Endothelial cell of umbilical vein (primary cell): ENCODE measurements at regions not wholly inside any gene's neighbourhood (a gene's known extent, or its start where the extent isn't known, plus 50 kb on each side); places are given as distances from the start of the nearest gene placed in this dataset.

Experiments
- BruUV-seq: library from RNA; stranded (reverse); fragments of 400-500 nt; replicated peaks from 2 replicates; lab custom pipeline; 2021; lab: Mats Ljungman, UMichigan
- CTCF ChIA-PET: fragments of 300-600, 350-600 bp; sonication (Branson Sonifier 250); formaldehyde crosslinking; loops from one replicate; lab custom pipeline; 2021; ENCODE audit warnings: antibody characterized with exemption, inconsistent platforms; lab: Charles Lee
- POLR2A ChIA-PET: fragments of 300-600, 350-600 bp; sonication (Branson Sonifier 250); formaldehyde crosslinking; loops from one replicate; lab custom pipeline; 2021; ENCODE audit warnings: antibody characterized with exemption, inconsistent platforms; lab: Charles Lee
- DNase-seq: peaks from one replicate; pipeline ENCODE4 v3.0.0-alpha.2; 2011; ENCODE audit warnings: low read depth, low spot score
- FAIRE-seq: peaks from 2 replicates; lab custom pipeline; 2011; peaks lifted over from hg19 to GRCh38; lab: Jason Lieb, UNC
- H2AFZ ChIP-seq: 2 replicates; pipeline ENCODE4 v1.6.0; 2012; ENCODE audit warnings: low read depth, low read length, control low read depth, inconsistent platforms
- H3K27ac ChIP-seq: 2 replicates; pipeline ENCODE4 v1.5.1; 2011; ENCODE audit warnings: low read depth, mild to moderate bottlenecking, control low read depth, low read length, moderate library complexity; ENCODE audit not compliant: insufficient read depth
- H3K27me3 ChIP-seq, 2 experiments: 2 replicates each; pipeline versions ENCODE4 v1.6.0 to v1.6.1; 2011; ENCODE audit warnings: low read length in 2 of 2, mixed read lengths in 1 of 2; ENCODE audit not compliant: control insufficient read depth in 2 of 2, insufficient read depth in 2 of 2
- H3K36me3 ChIP-seq, 2 experiments: 2 replicates in 1 of 2; 3 replicates in 1 of 2; pipeline ENCODE4 v1.5.1; 2011; ENCODE audit warnings: low read length in 2 of 2, mild to moderate bottlenecking in 1 of 2, moderate library complexity in 1 of 2; ENCODE audit not compliant: control insufficient read depth in 2 of 2, insufficient read depth in 2 of 2; ENCODE audit errors: extremely low read depth in 1 of 2
- H3K4me1 ChIP-seq: 3 replicates; pipeline ENCODE4 v1.5.1; 2011; ENCODE audit warnings: mild to moderate bottlenecking, low read length; ENCODE audit not compliant: control insufficient read depth, insufficient read depth; ENCODE audit errors: extremely low read depth
- H3K4me2 ChIP-seq: 2 replicates; pipeline ENCODE4 v1.6.1; 2011; ENCODE audit warnings: low read length, control low read depth, mixed read lengths; ENCODE audit not compliant: insufficient read depth
- H3K4me3 ChIP-seq, 3 experiments: fragments of 200-600 bp in 1 of 3; sonication (generic), shearing (Covaris generic) in 1 of 3; replicated peaks in 1 of 3; 2 replicates each; pipeline ENCODE4 v1.5.1; 2011 to 2016; ENCODE audit warnings: control low read depth in 3 of 3, low read length in 3 of 3, mild to moderate bottlenecking in 2 of 3, inconsistent platforms in 1 of 3, low read depth in 1 of 3, moderate library complexity in 1 of 3; ENCODE audit not compliant: insufficient read depth in 1 of 3
- H3K79me2 ChIP-seq: 2 replicates; pipeline ENCODE4 v1.6.0; 2012; ENCODE audit warnings: low read length, inconsistent platforms; ENCODE audit not compliant: control insufficient read depth, insufficient read depth
- H3K9ac ChIP-seq: replicated peaks from 2 replicates; pipeline ENCODE3; 2011; ENCODE audit warnings: low read length, control low read depth; ENCODE audit not compliant: insufficient read depth; ENCODE audit errors: extremely low read depth
- H3K9me1 ChIP-seq: replicated peaks from 3 replicates; pipeline ENCODE4 v1.6.0; 2011; ENCODE audit warnings: mild to moderate bottlenecking, low read length; ENCODE audit not compliant: control insufficient read depth, insufficient read depth; ENCODE audit errors: extremely low read depth
- H3K9me3 ChIP-seq: replicated peaks from 2 replicates; pipeline ENCODE4 v1.5.1; 2012; ENCODE audit warnings: low read length, inconsistent platforms; ENCODE audit not compliant: control insufficient read depth, insufficient read depth
- H4K20me1 ChIP-seq: replicated peaks from 2 replicates; pipeline ENCODE3; 2011; ENCODE audit warnings: mild to moderate bottlenecking, low read length; ENCODE audit not compliant: control insufficient read depth, insufficient read depth; ENCODE audit errors: extremely low read depth
- CTCF ChIP-seq, 2 donors: IDR thresholded peaks; 1 replicate in 1 of 2; 2 replicates in 1 of 2; pipeline ENCODE4 v1.5.1; 2011; ENCODE audit warnings: low read length in 2 of 2, mild to moderate bottlenecking in 2 of 2, moderate library complexity in 2 of 2, control low read depth in 1 of 2, inconsistent platforms in 1 of 2, low read depth in 1 of 2; ENCODE audit not compliant: insufficient read depth in 1 of 2; ENCODE audit errors: extremely low read depth in 1 of 2
- EZH2 ChIP-seq: IDR thresholded peaks from 2 replicates; pipeline ENCODE4 v1.6.1; 2012; ENCODE audit warnings: borderline replicate concordance, low read depth, mild to moderate bottlenecking, moderate library complexity, low read length, inconsistent platforms; ENCODE audit not compliant: severe bottlenecking
- FOS ChIP-seq: IDR thresholded peaks from 2 replicates; pipeline ENCODE4 v1.6.1; 2011; ENCODE audit warnings: mild to moderate bottlenecking, low read length, moderate library complexity, borderline replicate concordance; ENCODE audit not compliant: insufficient read depth
- JUN ChIP-seq: IDR thresholded peaks from 2 replicates; pipeline ENCODE4 v1.6.1; 2011; ENCODE audit warnings: borderline replicate concordance, low read depth; ENCODE audit not compliant: insufficient read length, insufficient read depth
- MYC ChIP-seq: IDR thresholded peaks from one replicate; pipeline ENCODE4 v1.6.1; 2011; ENCODE audit warnings: mild to moderate bottlenecking, low read depth, low read length
- POLR2A ChIP-seq: IDR thresholded peaks from 2 replicates; pipeline ENCODE4 v1.6.1; 2012; ENCODE audit warnings: low read depth, mild to moderate bottlenecking, control low read depth, low read length
- POLR2AphosphoS5 ChIP-seq: IDR thresholded peaks from 2 replicates; pipeline ENCODE4 v1.6.1; 2012; ENCODE audit warnings: low read depth, mild to moderate bottlenecking, control low read depth, low read length, moderate library complexity; ENCODE audit not compliant: insufficient read depth
- dilution Hi-C: fragments of 300-500 bp; cut with MboI; formaldehyde crosslinking; loops from one replicate; pipeline ENCODE4 v1.15.0; 2019; ENCODE audit warnings: low sequenced_read_pairs; ENCODE audit not compliant: extremely low pct_ligation_motif_present
- intact Hi-C: fragments of 100-400 bp; cut with micrococcal nuclease; formaldehyde crosslinking; loops from one replicate; pipeline ENCODE4 v1.10.0; 2022
- TF ChIP-seq, protein P1 (sequence below): IDR thresholded peaks from 2 replicates; pipeline ENCODE4 v1.6.1; 2011; ENCODE audit not compliant: insufficient read depth, insufficient read length

- Histone ChIP-seq H3K27me3 (no peaks in the 10 kb centered on the region), H3K4me3 (no peak overlapping the region), H3K36me3 (no peaks in the 10 kb centered on the region), H3K27ac (no peak overlapping the region), H4K20me1 (no peaks in the 10 kb centered on the region), H3K9me1 (no peaks in the 10 kb centered on the region), H3K4me2 (no peak overlapping the region), H3K79me2 (no peaks in the 10 kb centered on the region), H3K9me3 (peaks cover 1% of the 10 kb centered on the region), H3K4me1 (no peaks in the 10 kb centered on the region), H3K9ac (no peak overlapping the region), H2AFZ (no peak overlapping the region)
- intact Hi-C loops: no loop called here
- dilution Hi-C loops: no loop called here
- ChIA-PET CTCF (no interaction called here), POLR2A (no interaction called here)
- FAIRE-seq: no peak
- DNase-seq: no peak
- TF ChIP-seq, protein P1, sequence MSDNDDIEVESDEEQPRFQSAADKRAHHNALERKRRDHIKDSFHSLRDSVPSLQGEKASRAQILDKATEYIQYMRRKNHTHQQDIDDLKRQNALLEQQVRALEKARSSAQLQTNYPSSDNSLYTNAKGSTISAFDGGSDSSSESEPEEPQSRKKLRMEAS: no peak
- TF ChIP-seq POLR2A: no peak
- TF ChIP-seq MYC: no peak
- BruUV-seq: no TSS peak
Observed at GRCh38 chr2:2791606-2792005, 460.5 kb upstream of the MYT1L start.

DNA sequence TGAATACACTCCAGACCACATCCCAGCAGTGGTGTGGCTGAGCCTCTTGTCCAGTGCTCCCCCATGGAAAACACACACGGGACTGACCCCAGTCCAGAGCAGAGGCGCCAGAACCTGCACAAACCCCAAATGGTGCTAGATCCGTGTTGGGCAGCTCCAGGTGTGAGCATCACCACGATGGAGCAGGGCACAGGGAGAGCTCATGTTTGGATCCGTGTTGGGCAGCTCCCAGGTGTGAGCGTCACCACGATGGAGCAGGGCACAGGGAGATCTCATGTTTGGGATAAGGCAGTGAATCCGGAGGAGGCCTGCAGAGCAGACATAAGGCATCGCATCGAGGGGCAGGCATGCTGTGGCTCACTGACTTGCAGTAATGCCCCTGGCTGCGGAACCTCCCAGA is 460.0 kb upstream of the MYT1L start:
- FAIRE-seq (no peak), DNase-seq (no peak)
- Histone ChIP-seq H4K20me1 (no peaks in the 10 kb centered on the region), H3K9me1 (no peaks in the 10 kb centered on the region), H3K79me2 (no peaks in the 10 kb centered on the region), H3K4me1 (no peaks in the 10 kb centered on the region), H3K27me3 (no peaks in the 10 kb centered on the region), H3K27ac (no peak overlapping the region), H3K9me3 (peaks cover 1% of the 10 kb centered on the region), H3K4me3 (no peak overlapping the region), H2AFZ (no peak overlapping the region), H3K9ac (no peak overlapping the region), H3K36me3 (no peaks in the 10 kb centered on the region), H3K4me2 (no peak overlapping the region)
- CTCF ChIA-PET: no interaction called here
- dilution Hi-C loops (no loop called here), intact Hi-C loops (no loop called here)
- BruUV-seq: no TSS peak
- TF ChIP-seq JUN (no peak), EZH2 (no peak), POLR2A (no peak), MYC (no peak), FOS (no peak), POLR2AphosphoS5 (no peak), CTCF (IDR thresholded peaks at IDR 0.05; ENCODE audit: extremely low read depth in 1 of 2, insufficient read depth in 1 of 2, low read depth in 1 of 2, low read length in 2 of 2) (no peak)
- TF ChIP-seq, protein P1: no peak
- POLR2A ChIA-PET: no interaction called here
